B cell (primary cell): ENCODE measurements at regions not wholly inside any gene's neighbourhood (a gene's known extent, or its start where the extent isn't known, plus 50 kb on each side); places are given as distances from the start of the nearest gene placed in this dataset.

Experiments used
- EZH2 ChIP-seq: IDR thresholded peaks from 2 replicates; pipeline ENCODE4 v1.6.1; 2012; ENCODE audit warnings: borderline replicate concordance, low read depth, mild to moderate bottlenecking, moderate library complexity, low read length; ENCODE audit not compliant: insufficient read depth, poor library complexity, severe bottlenecking
- TF ChIP-seq, protein P1 (sequence below): fragments of 200-600 bp; IDR thresholded peaks from one replicate; pipeline ENCODE4 v1.8.0; 2022; ENCODE audit warnings: antibody characterized with exemption, mild to moderate bottlenecking

GRCh38 chr6:829656-830055 lies 136.7 kb upstream of the EXOC2 start:
- TF ChIP-seq, protein P1, sequence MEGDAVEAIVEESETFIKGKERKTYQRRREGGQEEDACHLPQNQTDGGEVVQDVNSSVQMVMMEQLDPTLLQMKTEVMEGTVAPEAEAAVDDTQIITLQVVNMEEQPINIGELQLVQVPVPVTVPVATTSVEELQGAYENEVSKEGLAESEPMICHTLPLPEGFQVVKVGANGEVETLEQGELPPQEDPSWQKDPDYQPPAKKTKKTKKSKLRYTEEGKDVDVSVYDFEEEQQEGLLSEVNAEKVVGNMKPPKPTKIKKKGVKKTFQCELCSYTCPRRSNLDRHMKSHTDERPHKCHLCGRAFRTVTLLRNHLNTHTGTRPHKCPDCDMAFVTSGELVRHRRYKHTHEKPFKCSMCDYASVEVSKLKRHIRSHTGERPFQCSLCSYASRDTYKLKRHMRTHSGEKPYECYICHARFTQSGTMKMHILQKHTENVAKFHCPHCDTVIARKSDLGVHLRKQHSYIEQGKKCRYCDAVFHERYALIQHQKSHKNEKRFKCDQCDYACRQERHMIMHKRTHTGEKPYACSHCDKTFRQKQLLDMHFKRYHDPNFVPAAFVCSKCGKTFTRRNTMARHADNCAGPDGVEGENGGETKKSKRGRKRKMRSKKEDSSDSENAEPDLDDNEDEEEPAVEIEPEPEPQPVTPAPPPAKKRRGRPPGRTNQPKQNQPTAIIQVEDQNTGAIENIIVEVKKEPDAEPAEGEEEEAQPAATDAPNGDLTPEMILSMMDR: no peak
- no peak for TF ChIP-seq EZH2
